Calu3 (cell line): ENCODE measurements at regions not wholly inside any gene's neighbourhood (a gene's known extent, or its start where the extent isn't known, plus 50 kb on each side); places are given as distances from the start of the nearest gene placed in this dataset.

Source experiments
- BruUV-seq: library from RNA; stranded (reverse); fragments of 400-500 nt; replicated peaks from 2 replicates; lab custom pipeline; 2021; lab: Mats Ljungman, UMichigan
- CTCF ChIA-PET: fragments of 300-600 bp; sonication (Branson Sonifier 250); formaldehyde crosslinking; loops from one replicate; lab custom pipeline; 2022; ENCODE audit warnings: antibody characterized with exemption; lab: Charles Lee
- DNase-seq: peaks from one replicate; pipeline ENCODE4 v3.0.0; 2022
- H3K27ac Mint-ChIP-seq: one replicate; pipeline ENCODE4 v1.8.0; 2022; ENCODE audit warnings: mixed read lengths; ENCODE audit not compliant: unreplicated experiment
- H3K27me3 Mint-ChIP-seq: one replicate; pipeline ENCODE4 v1.8.0; 2022; ENCODE audit warnings: mixed read lengths; ENCODE audit not compliant: unreplicated experiment
- H3K36me3 Mint-ChIP-seq: one replicate; pipeline ENCODE4 v1.8.0; 2022; ENCODE audit warnings: mild to moderate bottlenecking, moderate library complexity, mixed read lengths; ENCODE audit not compliant: insufficient read depth, unreplicated experiment
- H3K4me1 Mint-ChIP-seq: one replicate; pipeline ENCODE4 v1.8.0; 2022; ENCODE audit warnings: mild to moderate bottlenecking, low read depth, mixed read lengths; ENCODE audit not compliant: unreplicated experiment
- H3K4me3 Mint-ChIP-seq: one replicate; pipeline ENCODE4 v1.8.0; 2022; ENCODE audit warnings: mild to moderate bottlenecking, low read depth, moderate library complexity, mixed read lengths; ENCODE audit not compliant: unreplicated experiment
- H3K9me3 Mint-ChIP-seq: one replicate; pipeline ENCODE4 v1.8.0; 2022; ENCODE audit warnings: low read depth, mixed read lengths; ENCODE audit not compliant: unreplicated experiment
- CTCF ChIP-seq: fragments of 200-600 bp; IDR thresholded peaks from one replicate; pipeline ENCODE4 v1.8.0; 2022; ENCODE audit warnings: antibody characterized with exemption; ENCODE audit not compliant: unreplicated experiment
- intact Hi-C: fragments of 100-400 bp; cut with micrococcal nuclease; formaldehyde crosslinking; loops from one replicate; pipeline ENCODE4 v1.10.0; 2022; ENCODE audit not compliant: unreplicated experiment

- DNase-seq, result no peak
- intact Hi-C loops, result no loop called here
- CTCF ChIA-PET, result no interaction called here
- no peak overlapping the region for H3K4me3 Mint-ChIP-seq
- no peak for TF ChIP-seq CTCF
- no peaks in the 10 kb centered on the region for H3K27me3 Mint-ChIP-seq
- H3K36me3 Mint-ChIP-seq, result no peaks in the 10 kb centered on the region
- H3K4me1 Mint-ChIP-seq, result no peaks in the 10 kb centered on the region
- H3K27ac Mint-ChIP-seq, result no peak overlapping the region
- no TSS peak for BruUV-seq
- H3K9me3 Mint-ChIP-seq, result peaks cover 5% of the 10 kb centered on the region
Observed at GRCh38 chr14:84108746-84109457, 1421.0 kb upstream of the FLRT2 start.

- no peak for TF ChIP-seq CTCF
- H3K4me3 Mint-ChIP-seq, result no peak overlapping the region
- no peaks in the 10 kb centered on the region for H3K4me1 Mint-ChIP-seq
- no peaks in the 10 kb centered on the region for H3K27me3 Mint-ChIP-seq
- intact Hi-C loops, result no loop called here
- CTCF ChIA-PET, result no interaction called here
- BruUV-seq, result no TSS peak
- peaks cover 5% of the 10 kb centered on the region for H3K9me3 Mint-ChIP-seq
- no peak overlapping the region for H3K27ac Mint-ChIP-seq
- no peak for DNase-seq
- no peaks in the 10 kb centered on the region for H3K36me3 Mint-ChIP-seq
Observed at GRCh38 chr14:84112589-84112988, 1417.4 kb upstream of the FLRT2 start.

- Mint-ChIP-seq H3K4me3 (no peak overlapping the region), H3K36me3 (no peaks in the 10 kb centered on the region), H3K9me3 (peaks cover 2% of the 10 kb centered on the region), H3K27me3 (no peaks in the 10 kb centered on the region), H3K4me1 (no peaks in the 10 kb centered on the region), H3K27ac (no peak overlapping the region)
- no peak for TF ChIP-seq CTCF
- BruUV-seq, result no TSS peak
- DNase-seq, result no peak
- CTCF ChIA-PET, result no interaction called here
- intact Hi-C loops, result no loop called here
Observed at GRCh38 chr14:84125676-84126075, 1404.3 kb upstream of the FLRT2 start.

GRCh38 chr14:84127495-84127894, 1402.4 kb upstream of the FLRT2 start:
- TF ChIP-seq CTCF, result no peak
- H3K9me3 Mint-ChIP-seq, result peaks cover 5% of the 10 kb centered on the region
- intact Hi-C loops, result no loop called here
- CTCF ChIA-PET, result no interaction called here
- H3K27me3 Mint-ChIP-seq, result no peaks in the 10 kb centered on the region
- BruUV-seq, result no TSS peak
- H3K4me1 Mint-ChIP-seq, result no peaks in the 10 kb centered on the region
- H3K4me3 Mint-ChIP-seq, result no peak overlapping the region
- no peaks in the 10 kb centered on the region for H3K36me3 Mint-ChIP-seq
- H3K27ac Mint-ChIP-seq, result no peak overlapping the region
- DNase-seq, result no peak
